B cell (primary cell): ENCODE measurements at regions not wholly inside any gene's neighbourhood (a gene's known extent, or its start where the extent isn't known, plus 50 kb on each side); places are given as distances from the start of the nearest gene placed in this dataset.

Experiments
- CTCF ChIP-seq: fragments of 200-600 bp; IDR thresholded peaks from one replicate; pipeline ENCODE4 v1.8.0; 2022; ENCODE audit warnings: antibody characterized with exemption, mild to moderate bottlenecking
- EZH2 ChIP-seq: IDR thresholded peaks from 2 replicates; pipeline ENCODE4 v1.6.1; 2012; ENCODE audit warnings: borderline replicate concordance, low read depth, mild to moderate bottlenecking, moderate library complexity, low read length; ENCODE audit not compliant: insufficient read depth, poor library complexity, severe bottlenecking

DNA sequence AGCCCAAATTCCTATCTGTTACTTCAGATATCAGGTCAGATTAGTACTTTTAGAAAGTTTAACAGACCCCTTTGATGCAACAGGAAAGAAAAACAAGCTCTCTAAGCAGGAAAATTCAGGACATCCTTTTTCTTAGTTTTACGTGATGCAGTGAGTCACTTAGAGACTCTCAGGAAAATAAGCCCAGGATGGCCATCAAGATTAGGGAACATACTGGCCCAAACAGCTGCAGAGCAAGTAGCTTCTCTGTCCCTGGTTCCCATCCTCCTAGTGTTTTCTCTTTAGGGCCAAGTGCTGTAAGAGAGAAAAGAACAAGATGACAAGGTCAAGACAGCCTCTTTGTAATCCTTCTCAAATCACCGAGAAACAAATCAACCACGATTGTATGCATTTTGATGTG is 219.1 kb downstream of the ZNF674 start:
- no peak for TF ChIP-seq CTCF
- TF ChIP-seq EZH2 = no peak
